ENCODE measurements at regions not wholly inside any gene's neighbourhood (a gene's known extent, or its start where the extent isn't known, plus 50 kb on each side); places are given as distances from the start of the nearest gene placed in this dataset.
A peak's percentile ranks its signal among the peaks of the same experiment; 100 is the strongest.

GRCh38 chr1:30198795-30199403 lies 524.5 kb downstream of the MATN1 start:
- no peak for DNase-seq (ENCODE audit: low read depth)

- no peak for DNase-seq (ENCODE audit: low read depth)
These were observed 525.0 kb downstream of the MATN1 start for GRCh38 chr1:30198451-30198760.

DNA sequence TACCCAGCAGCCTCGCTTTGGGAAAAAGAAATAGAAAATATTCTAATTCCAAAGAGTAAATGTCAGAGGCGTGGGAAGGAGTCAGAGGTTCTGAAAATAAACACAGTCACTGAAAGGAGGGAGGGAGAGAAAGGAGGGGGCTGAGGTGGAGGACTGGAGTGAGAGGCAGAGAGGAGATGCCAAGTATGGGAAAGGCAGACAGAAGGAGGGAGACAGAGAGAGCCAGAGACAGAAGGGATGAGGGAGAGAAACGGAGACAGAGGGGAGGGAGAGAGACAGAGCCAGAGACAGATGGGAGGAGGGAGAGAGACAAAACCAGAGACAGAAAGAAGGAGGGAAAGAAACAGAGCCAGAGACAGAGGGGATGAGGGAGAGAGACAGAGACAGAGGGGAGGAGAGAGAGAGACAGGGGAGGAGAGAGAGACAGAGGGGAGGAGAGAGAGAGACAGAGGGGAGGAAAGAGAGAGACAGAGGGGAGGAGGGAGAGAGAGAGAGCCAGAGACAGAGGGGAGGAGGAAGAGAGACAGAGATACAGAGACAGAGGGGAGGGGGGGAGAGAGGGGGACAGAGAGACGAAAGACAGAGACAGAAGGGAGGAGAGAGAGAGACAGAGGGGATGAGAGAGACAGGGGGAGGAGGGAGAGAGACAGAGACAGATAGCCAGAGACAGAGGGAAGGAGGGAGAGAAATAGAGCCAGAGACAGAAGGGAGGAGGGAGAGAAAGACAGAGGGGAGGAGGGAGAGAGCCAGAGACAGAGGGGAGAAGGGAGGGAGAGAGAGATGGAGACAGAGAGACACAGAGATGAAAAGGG lies 525.5 kb downstream of the MATN1 start:
- no peak for DNase-seq (ENCODE audit: low read depth)

DNA sequence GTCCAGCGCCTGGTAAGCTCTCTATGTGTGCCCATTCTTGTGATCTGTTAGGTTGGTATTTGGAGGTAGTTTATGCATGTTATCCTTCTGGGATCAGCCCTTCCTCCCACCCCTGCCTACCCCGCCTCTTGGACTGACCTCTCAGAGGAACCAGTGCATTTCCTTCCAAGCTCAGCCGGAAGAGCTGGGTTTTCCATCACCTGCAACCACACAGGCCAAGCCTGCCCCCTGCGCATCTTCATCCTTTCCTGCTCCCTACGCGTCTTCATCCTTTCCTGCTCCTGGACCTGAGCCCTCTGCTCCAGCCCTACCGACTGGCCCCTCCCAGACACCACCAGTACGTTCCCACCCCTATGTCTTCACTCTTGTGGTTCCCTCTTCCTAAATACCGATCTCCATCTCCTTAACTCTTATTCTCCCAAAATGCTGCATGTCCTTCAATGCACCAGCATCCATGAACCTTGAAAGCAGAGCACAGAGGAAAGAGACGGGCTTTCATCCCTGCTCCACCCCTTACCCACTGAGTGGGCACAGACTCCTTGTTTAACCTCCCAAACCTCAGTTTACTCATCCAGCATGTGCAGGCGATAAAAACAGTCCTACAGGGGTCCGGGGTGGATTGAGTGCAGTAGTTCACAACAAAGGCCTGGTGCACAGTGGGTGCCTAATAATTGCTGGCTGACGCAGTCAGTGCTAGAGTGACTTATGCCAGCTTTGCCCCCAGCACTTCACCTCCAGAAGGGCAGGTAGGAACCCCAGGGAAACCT lies 526.3 kb downstream of the MATN1 start:
- no peak for DNase-seq (ENCODE audit: low read depth)

GRCh38 chr1:30196457-30196856 lies 526.9 kb downstream of the MATN1 start:
- DNase-seq (ENCODE audit: low read depth) = no peak

GRCh38 chr1:30195424-30196134 lies 527.8 kb downstream of the MATN1 start:
- DNase-seq (ENCODE audit: low read depth) = no peak

DNA sequence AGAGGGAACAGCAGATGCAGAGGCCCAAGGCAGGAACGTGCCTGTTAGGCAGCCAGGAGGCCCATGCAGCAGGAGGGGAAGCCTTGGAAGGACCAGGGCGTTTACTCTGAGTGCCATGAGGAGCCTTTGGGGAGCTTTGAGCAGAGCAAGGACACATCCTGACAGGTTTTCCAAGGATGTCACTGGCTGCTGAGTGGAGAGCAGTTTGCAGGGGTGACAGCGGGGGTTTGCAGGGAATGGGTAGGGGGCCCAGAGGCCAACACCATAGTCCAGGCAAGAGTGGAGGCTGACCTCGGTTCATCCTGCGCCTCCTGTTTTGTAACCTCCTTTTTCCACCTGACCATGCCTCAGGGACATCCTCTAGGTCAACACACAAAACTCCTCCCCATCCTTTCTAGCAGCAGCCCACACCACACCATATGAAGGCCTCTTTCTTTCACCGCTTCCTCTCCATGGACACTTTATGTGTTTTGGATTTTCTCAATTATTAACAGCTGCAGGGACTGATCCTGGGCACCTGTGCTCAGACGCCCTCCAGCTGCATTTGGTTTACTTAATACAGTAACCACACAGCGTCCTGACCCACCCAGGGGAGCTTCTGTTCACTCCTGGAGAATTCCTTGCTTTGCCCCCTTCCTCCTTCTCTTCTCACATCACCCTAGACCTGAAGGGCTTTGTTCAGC lies 528.5 kb downstream of the MATN1 start:
- DNase-seq (ENCODE audit: low read depth) = no peak

DNA sequence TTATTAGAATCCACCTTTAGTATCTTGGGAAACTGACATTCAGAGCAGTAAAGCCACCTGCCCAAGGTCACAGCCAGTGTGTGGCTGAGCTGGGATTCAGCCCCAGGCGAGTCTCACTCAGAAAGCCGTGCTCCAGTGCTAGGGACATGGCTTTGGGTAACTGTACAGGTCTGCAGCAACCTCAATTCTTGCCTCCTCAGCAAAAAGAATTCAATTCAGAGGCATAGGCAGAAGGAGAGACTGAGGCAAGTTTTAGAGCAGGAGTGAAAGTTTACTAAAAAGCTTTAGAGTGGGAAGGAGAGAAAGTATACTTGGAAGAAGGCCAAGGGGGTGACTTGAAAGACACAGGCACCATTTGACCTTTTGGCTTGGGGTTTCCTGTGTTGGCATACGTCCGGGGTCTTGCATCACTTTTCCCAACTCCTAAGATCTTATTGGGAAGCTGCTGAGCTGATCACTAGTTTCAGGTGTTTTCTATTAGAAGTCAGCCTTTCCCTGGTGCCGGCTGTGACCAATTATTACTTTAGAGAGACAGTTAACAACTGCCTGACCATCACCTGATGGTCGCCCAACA lies 529.3 kb downstream of the MATN1 start:
- no peak for DNase-seq (ENCODE audit: low read depth)

DNA sequence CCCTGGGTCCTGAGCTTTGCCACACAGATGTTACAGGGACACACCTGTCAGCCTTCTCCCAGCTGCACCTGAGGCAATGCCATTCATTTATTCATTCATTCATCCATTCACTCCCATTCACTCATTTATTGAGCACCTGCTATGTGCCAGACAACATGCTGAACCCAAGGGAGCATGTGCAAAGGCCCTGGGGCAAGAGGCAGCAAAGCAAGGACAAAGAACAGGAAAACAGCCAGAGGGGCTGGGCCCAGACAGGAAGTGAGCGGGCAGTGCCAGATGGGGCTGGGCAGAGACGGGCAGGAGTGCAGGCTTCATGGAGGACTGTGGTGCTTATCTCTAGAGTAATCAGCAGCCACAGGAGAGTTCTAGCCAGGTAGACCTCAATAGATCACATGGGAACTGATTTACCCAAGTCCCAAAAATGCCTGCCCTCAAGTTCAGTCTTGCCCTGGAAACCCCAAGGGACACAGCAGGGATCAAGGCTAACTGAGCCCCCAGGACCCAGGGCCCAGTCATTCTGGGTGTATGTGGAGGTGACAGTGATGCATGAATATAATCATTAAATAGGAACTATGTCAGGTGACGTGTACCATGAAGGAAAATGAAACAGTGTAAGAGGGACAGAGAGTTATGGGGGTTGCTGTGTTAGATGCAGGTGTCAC lies 530.3 kb downstream of the MATN1 start:
- DNase-seq (ENCODE audit: low read depth) = no peak

DNA sequence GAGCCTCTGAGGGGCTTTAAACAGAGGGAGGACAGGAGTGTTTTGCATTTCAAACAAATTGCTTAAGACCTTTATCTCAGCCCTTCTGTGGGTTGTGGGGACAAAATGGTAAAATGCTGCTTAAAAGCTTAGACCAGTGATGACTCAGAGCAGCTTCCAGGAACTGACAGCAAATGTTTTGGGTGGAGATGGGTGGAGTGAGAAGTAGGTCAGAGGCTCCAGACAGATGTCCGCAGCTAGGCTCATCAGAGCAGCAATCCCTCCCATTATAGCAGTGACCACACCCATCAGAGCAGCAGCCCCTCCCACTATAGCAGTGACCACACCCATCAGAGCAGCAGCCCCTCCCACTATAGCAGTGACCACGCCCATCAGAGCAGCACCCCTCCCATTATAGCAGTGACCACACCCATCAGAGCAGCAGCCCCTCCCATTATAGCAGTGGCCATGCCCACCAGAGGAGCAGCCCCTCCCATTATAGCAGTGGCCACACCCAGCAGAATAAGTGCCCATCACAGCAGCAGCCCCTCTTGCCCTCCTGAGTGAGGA lies 532.2 kb downstream of the MATN1 start:
- DNase-seq (ENCODE audit: low read depth) = peak; percentile 60

- DNase-seq (ENCODE audit: low read depth) = no peak
These were observed 532.8 kb downstream of the MATN1 start for GRCh38 chr1:30190511-30191153.

GRCh38 chr1:30189818-30190500 lies 533.4 kb downstream of the MATN1 start:
- no peak for DNase-seq (ENCODE audit: low read depth)

- no peak for DNase-seq (ENCODE audit: low read depth)
These were observed 534.4 kb downstream of the MATN1 start for GRCh38 chr1:30188999-30189398.

DNA sequence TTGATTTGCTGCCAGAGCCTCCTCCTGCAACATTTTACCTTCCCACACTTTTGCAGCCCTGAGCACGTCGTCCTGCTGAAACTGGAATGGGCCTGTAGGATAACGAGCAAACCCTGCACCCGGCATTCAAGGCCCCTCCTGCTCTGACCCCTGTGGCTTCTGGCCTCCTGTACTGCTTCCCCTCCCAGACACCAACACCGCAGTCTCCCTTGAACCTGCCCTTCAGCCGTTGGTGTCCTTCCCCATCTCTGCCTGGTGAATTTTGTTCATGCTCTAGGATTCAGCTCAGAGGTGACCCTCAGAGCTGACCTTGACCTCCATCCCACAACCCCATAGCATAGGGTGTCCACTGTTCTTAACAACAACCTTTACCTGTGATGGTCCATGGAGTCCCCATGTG lies 535.1 kb downstream of the MATN1 start:
- no peak for DNase-seq (ENCODE audit: low read depth)

- no peak for DNase-seq (ENCODE audit: low read depth)
These were observed 535.9 kb downstream of the MATN1 start for GRCh38 chr1:30187413-30188023.

DNA sequence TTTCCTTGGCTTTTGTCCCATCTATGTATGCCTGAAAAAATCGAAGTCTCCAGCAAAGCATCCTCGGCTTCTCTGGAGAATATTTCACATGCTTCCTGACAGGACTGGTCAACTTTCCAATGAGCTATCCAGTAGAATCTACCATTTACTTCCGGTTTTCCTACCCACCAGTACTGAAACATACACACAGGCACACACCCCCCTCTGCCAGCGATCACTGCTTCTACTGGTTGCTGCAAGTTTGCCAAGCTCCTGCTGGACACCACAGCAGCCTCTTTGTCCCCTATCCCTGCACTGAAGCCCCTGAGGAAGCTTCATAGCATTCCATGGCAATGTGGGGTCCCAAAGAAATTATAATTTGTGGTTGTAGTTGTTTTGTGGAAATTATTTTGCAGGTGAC lies 536.8 kb downstream of the MATN1 start:
- no peak for DNase-seq (ENCODE audit: low read depth)

GRCh38 chr1:30185809-30186208 lies 537.6 kb downstream of the MATN1 start:
- no peak for DNase-seq (ENCODE audit: low read depth)

DNA sequence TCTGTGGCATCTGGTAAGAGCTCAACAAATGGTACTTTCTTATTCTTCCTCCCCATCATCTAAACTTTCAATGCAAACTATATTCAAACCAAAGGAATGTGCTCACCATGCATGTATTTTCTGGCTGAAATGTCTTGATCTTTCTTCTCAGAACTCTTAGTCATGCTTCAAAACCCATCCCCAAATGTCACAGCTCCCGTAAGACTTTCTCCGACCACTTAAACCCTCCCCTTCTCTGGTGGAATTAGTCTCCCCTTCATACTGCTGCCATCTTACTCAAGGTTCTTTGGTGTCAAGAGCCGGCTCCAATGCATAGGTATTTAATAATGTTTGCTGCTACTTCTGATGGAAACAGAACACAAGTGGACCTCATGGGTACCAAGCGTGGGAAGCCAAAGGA lies 538.1 kb downstream of the MATN1 start:
- DNase-seq (ENCODE audit: low read depth) = no peak

All from fibroblast of gingiva (primary cell).